DMS 273 treated with DMSO at 0.1 percent for 48 hours (cell line): ENCODE measurements at regions not wholly inside any gene's neighbourhood (a gene's known extent, or its start where the extent isn't known, plus 50 kb on each side); places are given as distances from the start of the nearest gene placed in this dataset.

Experiments
- DNase-seq: peaks from one replicate; lab custom pipeline; 2025; lab: John Stamatoyannopoulos, UW

- no peak for DNase-seq
Observed at GRCh38 chr5:135723491-135723890, 111.0 kb upstream of the SLC25A48 start.

GRCh38 chr5:135721548-135722090 lies 112.8 kb upstream of the SLC25A48 start:
- no peak for DNase-seq

- DNase-seq = no peak
Observed at GRCh38 chr5:135720191-135720590, 114.3 kb upstream of the SLC25A48 start.

DNA sequence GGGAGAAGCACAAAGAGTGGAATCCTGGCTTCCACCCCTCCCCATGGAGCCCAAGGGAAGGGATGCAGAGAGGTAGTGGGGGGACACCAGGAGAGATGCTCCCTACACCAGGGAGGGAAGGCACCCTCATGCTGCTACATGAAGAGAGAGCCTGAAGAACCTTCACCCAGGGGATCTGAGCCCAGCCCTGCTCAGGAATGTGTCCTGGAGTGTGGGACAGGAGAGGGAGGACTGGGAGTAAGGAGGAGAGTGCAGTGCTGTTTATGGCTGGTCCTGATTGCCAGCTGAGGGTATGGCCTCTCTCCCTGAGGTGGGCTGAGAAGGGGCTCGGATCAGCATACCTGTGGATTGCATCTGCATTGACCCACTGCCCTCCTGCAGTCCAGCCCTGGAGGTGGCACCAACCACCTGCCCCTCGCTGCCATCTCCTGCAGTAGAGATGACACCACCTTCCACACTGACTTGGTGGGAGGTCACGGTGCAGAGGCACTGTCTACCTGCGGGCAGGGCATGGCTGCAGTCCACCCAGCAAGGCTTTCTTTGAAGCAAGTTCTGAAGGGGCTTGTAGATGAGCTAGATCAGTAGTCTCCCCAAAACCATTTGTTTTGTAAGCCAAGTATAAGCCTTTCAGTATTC lies 114.9 kb upstream of the SLC25A48 start:
- no peak for DNase-seq

DNA sequence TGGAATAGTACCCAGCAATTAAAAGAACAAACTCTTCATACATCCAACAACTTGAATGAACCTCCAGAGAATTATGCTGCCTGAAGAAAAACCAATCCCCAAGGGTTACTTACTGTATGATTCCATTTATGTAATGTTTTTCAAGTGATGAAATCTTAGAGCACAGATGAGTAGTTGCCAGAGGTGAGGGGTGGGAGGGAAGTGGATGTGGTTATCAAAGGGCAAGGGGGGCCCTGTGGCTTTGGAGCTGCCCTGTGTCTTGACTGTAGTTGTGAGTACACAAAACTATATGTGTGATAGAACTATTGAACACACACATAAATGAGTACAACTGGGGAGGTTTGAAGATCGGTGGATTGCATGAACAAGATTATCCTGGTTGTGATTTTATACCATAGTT lies 115.8 kb upstream of the SLC25A48 start:
- no peak for DNase-seq

DNA sequence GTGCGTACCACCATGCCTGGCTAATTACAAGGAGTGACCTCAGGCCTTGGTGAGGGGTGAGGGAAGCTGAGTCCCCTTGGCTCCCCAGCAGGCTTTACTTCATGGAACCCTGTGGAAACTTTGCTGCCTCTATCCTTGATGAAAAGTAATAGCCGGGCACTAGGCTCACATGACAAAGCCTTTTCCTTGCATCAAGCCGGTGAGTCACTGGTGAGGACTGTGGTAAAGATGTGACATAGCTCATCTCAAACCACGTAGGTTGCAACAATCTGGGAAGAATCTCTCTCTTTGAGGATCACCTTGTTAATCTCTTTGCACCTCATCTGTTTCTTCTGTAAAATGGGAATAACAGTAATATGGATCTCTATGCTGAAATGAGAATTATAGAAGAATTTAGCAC lies 116.3 kb upstream of the SLC25A48 start:
- DNase-seq = no peak

DNA sequence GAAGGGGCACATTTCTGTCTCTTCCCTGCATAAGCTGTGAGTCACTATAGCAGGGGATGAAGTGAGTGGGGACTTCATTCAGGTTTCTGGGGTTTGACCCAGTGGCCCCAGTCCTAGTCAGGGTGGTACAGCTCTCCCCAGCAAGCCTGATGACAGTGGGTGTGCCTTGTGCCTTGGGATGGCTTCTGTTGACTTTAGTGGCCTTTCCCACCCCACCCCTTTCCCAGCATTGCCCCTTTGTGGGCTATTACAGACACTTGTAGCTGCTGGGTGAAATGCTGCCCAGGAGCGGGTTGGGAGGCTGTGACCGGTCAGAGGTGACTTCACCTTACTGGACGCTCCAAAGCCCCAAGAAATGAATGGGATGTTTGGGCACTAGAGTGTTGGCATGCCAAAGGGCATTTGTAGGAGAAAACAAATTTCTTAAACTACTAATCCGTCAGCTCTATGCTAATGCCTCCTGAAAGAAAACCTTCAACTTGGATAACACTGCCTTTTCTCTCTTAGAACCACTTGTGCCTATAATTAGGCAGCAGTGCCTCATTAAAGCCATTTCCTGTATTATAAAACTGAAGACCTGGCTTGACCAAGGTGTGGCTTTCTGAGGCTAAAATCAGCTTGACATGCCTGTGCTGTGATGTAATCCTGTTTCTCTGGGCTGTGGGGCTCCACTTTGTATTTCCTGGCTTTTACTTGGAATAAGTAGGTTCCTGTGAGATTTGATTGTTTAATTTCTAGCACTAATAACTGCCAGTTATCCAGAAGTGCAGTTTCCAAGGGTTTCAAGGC lies 119.0 kb upstream of the SLC25A48 start:
- DNase-seq = no peak

DNA sequence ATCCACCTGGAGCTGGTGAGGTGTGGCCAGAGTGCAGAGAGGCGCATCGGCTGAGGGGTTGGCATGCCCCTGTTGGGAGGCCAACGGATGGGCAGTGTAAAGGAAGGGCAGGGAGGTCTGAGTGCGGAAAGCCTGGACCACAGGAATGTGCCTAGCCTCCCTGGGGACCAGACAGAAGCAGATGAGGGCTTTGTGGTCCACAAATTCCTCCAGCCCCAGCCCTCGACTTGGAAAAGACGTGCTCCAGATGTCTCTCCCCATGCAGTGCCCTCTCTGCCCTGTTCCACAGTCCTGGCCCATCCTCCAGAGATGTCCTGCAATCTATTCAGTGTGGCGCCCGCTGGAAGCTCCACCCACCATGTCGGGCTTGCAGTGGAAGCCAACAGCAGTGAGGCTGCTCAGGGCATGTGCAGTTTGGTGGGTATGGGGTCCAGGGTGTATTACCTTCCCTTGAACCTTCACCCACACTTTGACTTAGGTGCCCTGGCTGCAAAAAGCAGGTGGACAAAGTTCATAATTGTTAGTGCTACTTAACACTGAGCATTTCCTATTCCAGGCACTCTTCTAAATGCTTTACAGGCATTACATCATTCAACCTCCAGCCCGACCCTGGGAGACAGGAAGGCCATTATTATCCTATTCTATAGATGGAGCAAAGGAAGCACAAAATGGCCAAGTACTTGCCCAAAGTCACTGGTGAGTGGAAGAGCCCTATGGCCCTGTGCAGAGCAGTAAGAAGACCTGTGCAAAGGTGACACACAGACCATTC lies 120.2 kb upstream of the SLC25A48 start:
- no peak for DNase-seq

DNA sequence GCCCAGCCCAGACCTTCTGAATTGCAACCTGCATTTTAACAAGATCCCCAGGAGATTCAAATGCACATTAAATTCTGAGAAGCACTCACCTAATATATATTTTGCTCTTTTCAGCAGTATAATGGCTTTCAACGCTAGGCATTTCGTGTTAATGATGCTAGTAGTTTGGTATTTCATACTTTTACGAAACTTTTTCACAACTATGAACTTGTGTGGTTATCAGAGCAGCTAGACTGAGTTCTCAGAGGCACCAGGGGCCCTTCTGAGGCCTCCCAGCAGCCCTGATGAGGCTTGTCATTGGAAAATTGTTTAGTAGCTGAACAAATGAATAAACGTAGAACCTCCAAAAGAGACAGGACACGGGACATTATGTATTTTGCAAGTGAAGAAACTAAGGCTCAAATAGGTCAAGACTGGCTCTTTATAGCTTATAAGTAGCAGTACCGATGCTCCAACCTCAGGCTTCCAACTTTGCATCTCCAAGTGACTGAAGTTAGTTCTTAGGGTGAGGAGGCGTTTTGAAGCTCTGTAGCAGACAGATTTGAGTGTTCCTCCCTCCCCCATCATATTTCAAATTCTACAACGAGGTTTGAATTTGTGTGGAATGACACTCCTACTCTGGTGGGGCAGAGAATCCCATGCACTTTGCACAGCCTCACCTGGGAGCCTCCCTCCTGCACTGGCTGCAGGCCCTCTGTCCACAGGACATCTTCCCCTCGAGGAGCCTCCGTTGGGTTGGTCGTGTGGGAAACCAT lies 121.1 kb upstream of the SLC25A48 start:
- no peak for DNase-seq

DNA sequence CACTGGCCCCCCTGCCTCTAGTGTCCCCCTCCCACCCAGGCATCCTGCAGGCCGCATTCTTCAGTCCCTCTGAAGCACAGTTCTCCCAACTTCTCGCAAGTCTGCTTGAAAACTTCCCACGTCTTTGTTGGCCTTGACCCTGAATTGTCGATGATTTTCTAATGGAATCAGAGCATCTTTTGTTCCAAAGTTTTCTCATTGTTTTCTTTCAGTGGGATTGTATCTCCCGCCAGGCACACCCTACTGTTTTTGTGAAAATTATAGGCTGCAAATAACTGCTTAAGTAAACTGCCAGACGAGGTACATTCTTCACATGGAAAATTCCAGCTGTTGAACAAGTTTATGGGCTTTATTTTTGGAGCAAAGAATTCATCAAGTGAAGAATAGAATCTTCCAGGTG lies 122.6 kb upstream of the SLC25A48 start:
- no peak for DNase-seq

DNA sequence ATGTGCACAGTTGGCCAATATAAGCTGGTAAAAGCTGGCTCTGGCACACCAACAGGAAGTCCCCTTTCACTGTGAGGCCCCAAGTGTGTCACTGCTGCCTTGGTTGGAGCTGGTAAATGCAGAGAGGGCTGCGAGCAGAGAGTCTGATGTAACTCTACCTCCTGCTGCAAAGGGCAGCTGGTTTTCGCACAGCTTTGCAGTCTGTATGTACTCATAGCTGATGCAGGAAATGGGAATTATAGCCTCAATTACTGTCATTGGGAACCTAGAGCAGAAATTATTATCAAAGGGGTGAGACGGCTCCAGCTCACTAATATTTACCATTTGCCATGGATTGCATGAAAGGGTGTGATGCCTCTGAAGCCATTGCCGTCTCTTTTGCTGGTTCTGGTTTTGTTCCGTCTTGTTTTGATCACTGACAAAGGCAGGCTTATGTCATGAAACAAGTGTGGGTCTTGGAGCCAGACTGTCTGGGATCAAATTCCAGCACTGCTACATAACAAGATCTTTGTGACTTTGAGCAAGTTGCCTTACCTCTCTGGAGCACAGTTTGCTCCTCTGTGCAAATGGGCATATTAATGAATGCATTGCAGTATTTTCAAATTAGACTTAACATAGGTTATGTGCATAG lies 124.3 kb upstream of the SLC25A48 start:
- no peak for DNase-seq

GRCh38 chr5:135709208-135709575 lies 125.3 kb upstream of the SLC25A48 start:
- no peak for DNase-seq

GRCh38 chr5:135708481-135709207 lies 125.8 kb upstream of the SLC25A48 start:
- DNase-seq = no peak

- DNase-seq = no peak
Observed at GRCh38 chr5:135707302-135707701, 127.2 kb upstream of the SLC25A48 start.

- DNase-seq = no peak
Observed at GRCh38 chr5:135706893-135707292, 127.6 kb upstream of the SLC25A48 start.

- no peak for DNase-seq
Observed at GRCh38 chr5:135706474-135706873, 127.7 kb upstream of the CXCL14 start.

DNA sequence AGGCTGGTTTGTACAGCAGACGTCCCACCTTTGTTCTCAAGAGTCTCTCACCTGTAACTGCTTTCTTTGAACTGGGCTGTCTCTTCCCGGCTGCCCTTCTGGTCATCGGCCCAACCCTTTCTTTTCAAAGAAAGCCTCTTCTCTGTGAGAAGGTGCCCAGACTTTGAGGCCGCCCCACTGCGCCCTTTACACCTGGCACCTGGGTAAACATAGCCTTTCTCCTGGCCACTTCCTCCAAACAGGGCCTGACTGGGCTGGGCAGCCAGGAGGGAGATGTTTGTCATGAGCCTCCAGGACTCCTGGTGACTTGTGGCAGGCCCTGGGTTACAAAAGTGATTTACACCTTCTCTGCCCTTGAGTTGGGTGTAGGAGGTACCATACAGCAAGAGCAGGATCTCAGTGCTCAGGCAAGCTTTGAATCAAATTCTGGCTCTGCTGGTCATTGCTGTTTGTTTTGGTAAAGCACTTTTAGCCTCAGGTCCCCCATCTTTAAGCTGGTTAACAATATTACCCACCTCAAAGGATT lies 127.2 kb upstream of the CXCL14 start:
- DNase-seq = no peak

GRCh38 chr5:135705141-135705631 lies 126.4 kb upstream of the CXCL14 start:
- no peak for DNase-seq

- DNase-seq = no peak
Observed at GRCh38 chr5:135704616-135705015, 125.8 kb upstream of the CXCL14 start.

DNA sequence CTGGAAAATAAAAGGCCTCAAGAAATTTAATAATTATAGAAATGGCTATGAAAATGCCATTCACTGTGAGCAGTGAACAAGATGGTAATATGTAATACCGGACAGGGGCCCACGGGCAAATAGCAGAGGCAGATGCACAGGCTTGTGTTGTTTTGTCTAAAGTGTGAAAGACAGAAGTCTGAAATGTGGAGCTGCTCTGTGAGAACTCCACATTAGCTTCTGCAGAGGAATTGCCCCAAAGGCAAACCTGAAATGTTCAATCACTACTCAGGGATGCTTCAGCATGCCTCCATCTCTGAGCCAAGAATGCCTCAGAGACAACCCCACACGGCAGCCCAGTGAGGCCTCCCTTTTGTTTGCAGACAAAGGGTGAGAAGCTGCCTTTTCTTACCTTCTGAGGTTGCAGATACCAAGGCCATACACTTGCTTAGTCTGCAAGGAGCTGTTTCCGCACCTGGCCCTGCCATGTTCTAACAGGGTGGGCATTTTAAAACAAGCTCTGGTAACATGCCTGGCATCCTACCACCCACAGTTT lies 124.3 kb upstream of the CXCL14 start:
- DNase-seq = no peak
